ENCODE measurements at regions not wholly inside any gene's neighbourhood (a gene's known extent, or its start where the extent isn't known, plus 50 kb on each side); places are given as distances from the start of the nearest gene placed in this dataset.

GRCh38 chrX:39642071-39642470, 455.7 kb downstream of the BCOR start:
- ChIA-PET POLR2A (no interaction called here), CTCF (no interaction called here)
- Histone ChIP-seq H3K79me2 (ENCODE audit: insufficient read depth) (no peaks in the 10 kb centered on the region), H3F3A (replicated peaks; ENCODE audit: insufficient read depth) (no peaks in the 10 kb centered on the region), H4K20me1 (ENCODE audit: insufficient read depth) (no peaks in the 10 kb centered on the region), H3K27me3 (ENCODE audit: insufficient read depth) (peaks cover 22% of the 10 kb centered on the region; the same call in 1 of the 2 replicates), H3K4me3 (ENCODE audit: low read depth in 2 of 2, low read length in 1 of 2) (no peak overlapping the region), H3K9me3 (no peaks in the 10 kb centered on the region), H3K9me2 (no peaks in the 10 kb centered on the region), H3K4me2 (no peak overlapping the region), H3K4me1 (ENCODE audit: control insufficient read depth in 1 of 2, insufficient read depth in 2 of 2, low read depth in 1 of 2, low read length in 1 of 2) (no peaks in the 10 kb centered on the region; a peak in 1 of 4 replicates), H3K9ac (no peak overlapping the region), H3K27ac (ENCODE audit: low read depth in 2 of 2, low read length in 1 of 2) (no peak overlapping the region), H3K36me3 (replicated peaks in 1 of 2; ENCODE audit: control insufficient read depth in 1 of 2, insufficient read depth in 2 of 2, low read length in 1 of 2) (no peaks in the 10 kb centered on the region), H2AFZ (ENCODE audit: low read depth) (no peak overlapping the region)
- TF ChIP-seq MEF2A (IDR thresholded peaks at IDR 0.05; ENCODE audit: borderline replicate concordance, low read depth) (no peak), RFX5 (IDR thresholded peaks at IDR 0.05; ENCODE audit: low read length) (no peak), ZBTB33 (IDR thresholded peaks at IDR 0.05; ENCODE audit: borderline replicate concordance, low read depth) (no peak), ELF1 (IDR thresholded peaks at IDR 0.05) (no peak), CTCF (IDR thresholded peaks at IDR 0.05) (no peak), REST (IDR thresholded peaks at IDR 0.05; ENCODE audit: low read depth, low read length) (no peak), JUND (IDR thresholded peaks at IDR 0.05) (no peak), TAF1 (IDR thresholded peaks at IDR 0.05; ENCODE audit: borderline replicate concordance, low read depth, low read length) (no peak), EZH2phosphoT487 (IDR thresholded peaks at IDR 0.05; ENCODE audit: borderline replicate concordance, low read depth) (no peak), TEAD4 (IDR thresholded peaks at IDR 0.05; ENCODE audit: borderline replicate concordance, insufficient read depth) (no peak), RCOR1 (IDR thresholded peaks at IDR 0.05; ENCODE audit: low read length) (no peak), MAX (IDR thresholded peaks at IDR 0.05; ENCODE audit: low read depth) (no peak), POLR2AphosphoS5 (IDR thresholded peaks at IDR 0.05; ENCODE audit: low read depth, low read length) (no peak), FOXJ3 (CRISPR knock-in tag; IDR thresholded peaks at IDR 0.05) (no peak), NFIC (IDR thresholded peaks at IDR 0.05; ENCODE audit: borderline replicate concordance) (no peak), TCF12 (IDR thresholded peaks at IDR 0.05) (no peak), USF2 (IDR thresholded peaks at IDR 0.05; ENCODE audit: borderline replicate concordance, low read depth, low read length) (no peak)
- 37% methylated on average over 10 of the region's 10 CpGs for WGBS (ENCODE audit: low lambda C conversion rate)
- DNase-seq: no peak
